GM19328 (cell line): ENCODE measurements at regions not wholly inside any gene's neighbourhood (a gene's known extent, or its start where the extent isn't known, plus 50 kb on each side); places are given as distances from the start of the nearest gene placed in this dataset.

Experiments
- ATAC-seq: cut with Tn5 transposase; IDR thresholded peaks from one replicate; pipeline ENCODE4 v1.9.1; 2021; ENCODE audit warnings: mild to moderate bottlenecking, moderate library complexity; ENCODE audit not compliant: unreplicated experiment

GRCh38 chr13:64075543-64076271 lies 2660.1 kb upstream of the PCDH20 start:
- ATAC-seq = no peak

GRCh38 chr13:64074971-64075474 lies 2659.4 kb upstream of the PCDH20 start:
- ATAC-seq = no peak

GRCh38 chr13:64073203-64073602 lies 2657.6 kb upstream of the PCDH20 start:
- ATAC-seq = no peak

- ATAC-seq = no peak
Measured at GRCh38 chr13:64071352-64071751, 2655.7 kb upstream of the PCDH20 start.

GRCh38 chr13:64069892-64070291 lies 2654.2 kb upstream of the PCDH20 start:
- no peak for ATAC-seq

GRCh38 chr13:64066711-64067110 lies 2651.1 kb upstream of the PCDH20 start:
- ATAC-seq = no peak

GRCh38 chr13:64061649-64062048 lies 2646.0 kb upstream of the PCDH20 start:
- ATAC-seq = no peak

GRCh38 chr13:64057372-64058020 lies 2641.8 kb upstream of the PCDH20 start:
- no peak for ATAC-seq

GRCh38 chr13:64054321-64054720 lies 2638.7 kb upstream of the PCDH20 start:
- no peak for ATAC-seq

GRCh38 chr13:64052521-64052920 lies 2636.9 kb upstream of the PCDH20 start:
- no peak for ATAC-seq

- ATAC-seq = no peak
Measured at GRCh38 chr13:64051278-64051677, 2635.6 kb upstream of the PCDH20 start.

GRCh38 chr13:64041296-64041695 lies 2625.6 kb upstream of the PCDH20 start:
- ATAC-seq = no peak

GRCh38 chr13:64033921-64034320 lies 2618.3 kb upstream of the PCDH20 start:
- ATAC-seq = no peak

- no peak for ATAC-seq
Measured at GRCh38 chr13:64029343-64030093, 2613.9 kb upstream of the PCDH20 start.

GRCh38 chr13:64028551-64028950 lies 2612.9 kb upstream of the PCDH20 start:
- no peak for ATAC-seq

- ATAC-seq = no peak
Measured at GRCh38 chr13:64020126-64020525, 2604.5 kb upstream of the PCDH20 start.

- ATAC-seq = no peak
Measured at GRCh38 chr13:64007339-64007738, 2591.7 kb upstream of the PCDH20 start.

GRCh38 chr13:64000321-64000720 lies 2584.7 kb upstream of the PCDH20 start:
- ATAC-seq = no peak

- no peak for ATAC-seq
Measured at GRCh38 chr13:63999614-64000305, 2584.1 kb upstream of the PCDH20 start.

- ATAC-seq = no peak
Measured at GRCh38 chr13:63983366-63983765, 2567.7 kb upstream of the PCDH20 start.

GRCh38 chr13:63979951-63980350 lies 2564.3 kb upstream of the PCDH20 start:
- ATAC-seq = no peak
